ENCODE measurements at regions not wholly inside any gene's neighbourhood (a gene's known extent, or its start where the extent isn't known, plus 50 kb on each side); places are given as distances from the start of the nearest gene placed in this dataset.

GRCh38 chr3:115245899-115246298, 98.8 kb upstream of the ZBTB20 start:
- no peak for TF ChIP-seq CTCF (conservative IDR thresholded peaks at IDR 0.05)
- Histone ChIP-seq H3K27me3 (ENCODE audit: insufficient read depth, low read length) (no peaks in the 10 kb centered on the region), H4K20me1 (ENCODE audit: control insufficient read depth, insufficient read depth, insufficient read length) (no peaks in the 10 kb centered on the region), H4K5ac (ENCODE audit: insufficient read length, low read depth, low read length) (no peak overlapping the region), H3K79me2 (ENCODE audit: insufficient read depth, low read length) (no peaks in the 10 kb centered on the region), H3K56ac (ENCODE audit: insufficient read length, low read depth, low read length) (no peak overlapping the region), H3K23me2 (ENCODE audit: insufficient read length, low read depth, low read length, poor library complexity, severe bottlenecking) (no peaks in the 10 kb centered on the region), H2BK15ac (ENCODE audit: low read depth, low read length) (no peak overlapping the region), H4K91ac (ENCODE audit: insufficient read length, low read depth, low read length) (no peak overlapping the region), H3K4ac (ENCODE audit: low read depth, low read length) (no peak overlapping the region), H3K18ac (ENCODE audit: insufficient read length, low read depth, low read length) (no peak overlapping the region), H3K14ac (ENCODE audit: insufficient read depth, low read length) (no peak overlapping the region), H2BK120ac (ENCODE audit: low read depth, low read length, poor library complexity, severe bottlenecking) (no peak overlapping the region), H2AK5ac (ENCODE audit: insufficient read length, low read length) (no peak overlapping the region), H3K4me2 (ENCODE audit: insufficient read depth, insufficient read length, low read length) (no peak overlapping the region), H2BK20ac (ENCODE audit: low read depth, low read length, poor library complexity, severe bottlenecking) (no peak overlapping the region), H3K9me3 (ENCODE audit: control insufficient read depth, low read depth, low read length) (no peaks in the 10 kb centered on the region), H3T11ph (ENCODE audit: low read length) (no peak overlapping the region), H3K27ac (ENCODE audit: insufficient read length, low read depth, low read length) (no peak overlapping the region), H2BK12ac (ENCODE audit: insufficient read length, low read depth, low read length) (no peak overlapping the region), H3K9ac (ENCODE audit: extremely low read depth, insufficient read length, low read length) (no peak overlapping the region), H2BK5ac (ENCODE audit: insufficient read length, low read length) (no peak overlapping the region), H3K23ac (ENCODE audit: insufficient read length, low read depth, low read length) (no peak overlapping the region), H3K79me1 (ENCODE audit: insufficient read depth, low read depth, low read length, poor library complexity, severe bottlenecking) (no peaks in the 10 kb centered on the region), H4K8ac (replicated peaks; ENCODE audit: insufficient read length, low read depth, low read length) (no peak overlapping the region), H3K4me1 (ENCODE audit: insufficient read depth, low read length) (no peaks in the 10 kb centered on the region), H2AFZ (ENCODE audit: low read length) (no peak overlapping the region)
- Mint-ChIP-seq H3K36me3 (ENCODE audit: insufficient read depth in 1 of 3, low read depth in 3 of 3) (no peaks in the 10 kb centered on the region), H3K4me1 (peaks cover 0 to 2% of the 10 kb centered on the region in 2 experiments; a peak in 2 of 4 replicates), H3K27me3 (ENCODE audit: low read depth) (no peaks in the 10 kb centered on the region), H3K9me3 (no peaks in the 10 kb centered on the region), H3K4me3 (no peak overlapping the region), H3K27ac (no peak overlapping the region)
- DNase-seq: no peak
- no CpG with 5 or more reads among the region's 3 CpGs for WGBS (ENCODE audit: extremely low coverage, insufficient read length, low lambda C conversion rate)

Measured in H9 (cell line).